ENCODE measurements at regions not wholly inside any gene's neighbourhood (a gene's known extent, or its start where the extent isn't known, plus 50 kb on each side); places are given as distances from the start of the nearest gene placed in this dataset. TPM values are rescaled to one million over a fixed set of nuclear protein-coding genes. Genes with fewer than 3 reads are reported as not detected.

Small RNA genes in the stretch of these regions (small RNA-seq; reads per million reads assigned to genes)
- gene RN7SL618P = not detected

All from skeletal muscle satellite cell (primary cell).